HL-60 (cell line): ENCODE measurements at regions not wholly inside any gene's neighbourhood (a gene's known extent, or its start where the extent isn't known, plus 50 kb on each side); places are given as distances from the start of the nearest gene placed in this dataset.
A peak's percentile ranks its signal among the peaks of the same experiment; 100 is the strongest.

Experiments used
- DNase-seq, 2 experiments: peaks; one replicate each; pipeline ENCODE4 v3.0.0-alpha.2; 2010 to 2020; ENCODE audit warnings: low read depth in 1 of 2, low spot score in 1 of 2
- H3K27ac ChIP-seq: fragments of 250-450 bp; sonication (Bioruptor Pico); replicated peaks from 2 replicates; pipeline ENCODE4 v1.5.1; 2020; ENCODE audit warnings: mild to moderate bottlenecking, moderate library complexity
- H3K27me3 ChIP-seq: fragments of 250-450 bp; sonication (Bioruptor Pico); 2 replicates; pipeline ENCODE4 v1.5.1; 2021; ENCODE audit warnings: mild to moderate bottlenecking, moderate library complexity; ENCODE audit not compliant: insufficient read depth, poor library complexity, severe bottlenecking
- H3K4me3 ChIP-seq: replicated peaks from 2 replicates; pipeline ENCODE4 v1.5.1; 2011; ENCODE audit warnings: mild to moderate bottlenecking, control low read depth, low read length; ENCODE audit not compliant: insufficient read depth
- GABPA ChIP-seq: IDR thresholded peaks from 2 replicates; pipeline ENCODE4 v1.6.1; 2012; ENCODE audit warnings: low read depth
- POLR2AphosphoS5 ChIP-seq: IDR thresholded peaks from 2 replicates; pipeline ENCODE4 v1.6.1; 2012; ENCODE audit warnings: low read depth
- SPI1 ChIP-seq: IDR thresholded peaks from 2 replicates; pipeline ENCODE4 v1.6.1; 2012; ENCODE audit warnings: low read depth, mild to moderate bottlenecking, borderline replicate concordance
- TF ChIP-seq, protein P1 (sequence below): IDR thresholded peaks from 2 replicates; pipeline ENCODE4 v1.6.1; 2012; ENCODE audit warnings: low read depth; ENCODE audit not compliant: insufficient replicate concordance
- TF ChIP-seq, protein P2 (sequence below): IDR thresholded peaks from one replicate; pipeline ENCODE4 v1.5.1; 2011; ENCODE audit warnings: low read length, control low read depth, inconsistent platforms; ENCODE audit not compliant: insufficient read depth

DNA sequence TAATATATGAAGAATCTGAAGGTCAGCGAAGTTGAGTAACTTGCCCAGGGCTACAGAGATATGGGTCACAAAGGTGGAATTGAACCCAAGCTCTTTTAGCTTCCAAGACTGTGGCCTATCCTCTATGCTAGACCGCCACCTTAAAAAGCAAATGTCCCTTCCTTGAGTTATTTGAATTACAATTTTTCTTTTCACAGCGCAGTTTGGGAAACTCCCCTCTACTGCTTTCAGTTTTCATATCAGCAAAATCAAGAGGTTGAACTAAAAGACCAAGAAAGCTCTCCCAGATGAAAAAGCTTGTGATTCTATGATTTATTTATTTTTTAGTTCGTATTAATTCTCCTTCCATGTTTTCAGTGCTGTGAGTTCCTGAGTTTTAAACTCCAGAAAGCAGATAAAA is 174.5 kb upstream of the C1QTNF7 start:
- Histone ChIP-seq H3K27ac (no peak overlapping the region), H3K27me3 (no peaks in the 10 kb centered on the region), H3K4me3 (no peak overlapping the region)
- no peak for DNase-seq
- no peak for TF ChIP-seq SPI1
- no peak for TF ChIP-seq POLR2AphosphoS5
- no peak for TF ChIP-seq GABPA
- TF ChIP-seq, protein P1, sequence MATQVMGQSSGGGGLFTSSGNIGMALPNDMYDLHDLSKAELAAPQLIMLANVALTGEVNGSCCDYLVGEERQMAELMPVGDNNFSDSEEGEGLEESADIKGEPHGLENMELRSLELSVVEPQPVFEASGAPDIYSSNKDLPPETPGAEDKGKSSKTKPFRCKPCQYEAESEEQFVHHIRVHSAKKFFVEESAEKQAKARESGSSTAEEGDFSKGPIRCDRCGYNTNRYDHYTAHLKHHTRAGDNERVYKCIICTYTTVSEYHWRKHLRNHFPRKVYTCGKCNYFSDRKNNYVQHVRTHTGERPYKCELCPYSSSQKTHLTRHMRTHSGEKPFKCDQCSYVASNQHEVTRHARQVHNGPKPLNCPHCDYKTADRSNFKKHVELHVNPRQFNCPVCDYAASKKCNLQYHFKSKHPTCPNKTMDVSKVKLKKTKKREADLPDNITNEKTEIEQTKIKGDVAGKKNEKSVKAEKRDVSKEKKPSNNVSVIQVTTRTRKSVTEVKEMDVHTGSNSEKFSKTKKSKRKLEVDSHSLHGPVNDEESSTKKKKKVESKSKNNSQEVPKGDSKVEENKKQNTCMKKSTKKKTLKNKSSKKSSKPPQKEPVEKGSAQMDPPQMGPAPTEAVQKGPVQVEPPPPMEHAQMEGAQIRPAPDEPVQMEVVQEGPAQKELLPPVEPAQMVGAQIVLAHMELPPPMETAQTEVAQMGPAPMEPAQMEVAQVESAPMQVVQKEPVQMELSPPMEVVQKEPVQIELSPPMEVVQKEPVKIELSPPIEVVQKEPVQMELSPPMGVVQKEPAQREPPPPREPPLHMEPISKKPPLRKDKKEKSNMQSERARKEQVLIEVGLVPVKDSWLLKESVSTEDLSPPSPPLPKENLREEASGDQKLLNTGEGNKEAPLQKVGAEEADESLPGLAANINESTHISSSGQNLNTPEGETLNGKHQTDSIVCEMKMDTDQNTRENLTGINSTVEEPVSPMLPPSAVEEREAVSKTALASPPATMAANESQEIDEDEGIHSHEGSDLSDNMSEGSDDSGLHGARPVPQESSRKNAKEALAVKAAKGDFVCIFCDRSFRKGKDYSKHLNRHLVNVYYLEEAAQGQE: no peak
- TF ChIP-seq, protein P2, sequence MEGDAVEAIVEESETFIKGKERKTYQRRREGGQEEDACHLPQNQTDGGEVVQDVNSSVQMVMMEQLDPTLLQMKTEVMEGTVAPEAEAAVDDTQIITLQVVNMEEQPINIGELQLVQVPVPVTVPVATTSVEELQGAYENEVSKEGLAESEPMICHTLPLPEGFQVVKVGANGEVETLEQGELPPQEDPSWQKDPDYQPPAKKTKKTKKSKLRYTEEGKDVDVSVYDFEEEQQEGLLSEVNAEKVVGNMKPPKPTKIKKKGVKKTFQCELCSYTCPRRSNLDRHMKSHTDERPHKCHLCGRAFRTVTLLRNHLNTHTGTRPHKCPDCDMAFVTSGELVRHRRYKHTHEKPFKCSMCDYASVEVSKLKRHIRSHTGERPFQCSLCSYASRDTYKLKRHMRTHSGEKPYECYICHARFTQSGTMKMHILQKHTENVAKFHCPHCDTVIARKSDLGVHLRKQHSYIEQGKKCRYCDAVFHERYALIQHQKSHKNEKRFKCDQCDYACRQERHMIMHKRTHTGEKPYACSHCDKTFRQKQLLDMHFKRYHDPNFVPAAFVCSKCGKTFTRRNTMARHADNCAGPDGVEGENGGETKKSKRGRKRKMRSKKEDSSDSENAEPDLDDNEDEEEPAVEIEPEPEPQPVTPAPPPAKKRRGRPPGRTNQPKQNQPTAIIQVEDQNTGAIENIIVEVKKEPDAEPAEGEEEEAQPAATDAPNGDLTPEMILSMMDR: no peak

DNA sequence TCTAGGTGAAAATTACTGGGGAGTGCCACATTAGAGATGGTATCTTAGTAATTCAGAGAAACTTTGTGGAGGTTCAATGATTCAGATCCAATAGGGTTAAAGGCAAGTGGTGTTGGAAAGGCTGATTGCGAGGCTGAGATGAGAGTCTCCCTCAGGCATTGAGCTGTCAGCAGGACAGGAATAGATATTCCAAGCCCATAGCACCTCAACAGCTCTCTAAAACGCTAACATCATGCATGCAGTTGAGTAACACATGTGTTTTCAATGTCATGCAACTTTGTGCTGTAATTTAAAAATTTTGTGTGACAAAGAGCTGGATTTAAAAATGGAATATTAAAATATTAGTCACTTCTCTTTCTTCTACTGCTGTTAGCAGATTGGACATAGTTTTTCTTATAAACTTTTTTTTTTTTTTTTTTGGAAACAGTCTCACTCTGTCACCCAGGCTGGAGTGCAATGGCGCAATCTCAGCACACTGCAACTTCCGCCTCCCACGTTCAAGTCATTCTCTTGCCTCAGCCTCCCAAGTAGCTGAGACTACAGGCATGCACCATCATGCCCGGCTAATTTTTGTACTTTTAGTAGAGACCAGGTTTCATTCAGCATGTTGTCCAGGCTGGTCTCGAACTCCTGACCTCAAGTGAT is 173.5 kb upstream of the C1QTNF7 start:
- Histone ChIP-seq H3K27me3 (no peaks in the 10 kb centered on the region), H3K27ac (peak overlapping the region; percentile 37), H3K4me3 (no peak overlapping the region)
- TF ChIP-seq, protein P2: no peak
- TF ChIP-seq GABPA (0 out of 2 replicates have a peak, but pooled peaks have one; percentile 12), POLR2AphosphoS5 (no peak), SPI1 (peak; percentile 18; the same call in 1 of the 2 replicates)
- TF ChIP-seq, protein P1: no peak
- DNase-seq: peak; percentile 45 to 87

DNA sequence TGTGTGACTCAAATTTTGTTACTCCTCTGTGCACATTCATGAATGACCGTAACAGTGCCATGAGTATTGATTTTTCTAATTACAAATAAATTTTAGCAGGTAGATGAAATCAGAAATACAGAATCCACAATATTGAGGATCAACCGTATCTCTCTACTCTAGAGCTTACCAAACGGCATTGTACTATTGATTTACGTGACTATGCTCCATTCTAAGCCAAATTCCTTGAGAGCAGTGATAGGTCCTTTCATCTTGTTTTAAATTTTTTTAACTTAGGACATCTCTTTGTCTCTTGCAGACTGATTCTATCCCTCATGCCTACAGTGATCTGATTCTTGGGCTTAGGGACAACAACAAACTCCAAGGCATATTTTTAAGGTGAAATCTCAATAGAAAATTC is 172.3 kb upstream of the C1QTNF7 start:
- no peak overlapping the region for H3K27ac ChIP-seq
- no peak for DNase-seq
- no peak overlapping the region for H3K4me3 ChIP-seq
- TF ChIP-seq, protein P2: no peak
- TF ChIP-seq POLR2AphosphoS5 (no peak), SPI1 (no peak), GABPA (no peak)
- TF ChIP-seq, protein P1: no peak
- H3K27me3 ChIP-seq: no peaks in the 10 kb centered on the region
